GM19324 (cell line): ENCODE measurements at regions not wholly inside any gene's neighbourhood (a gene's known extent, or its start where the extent isn't known, plus 50 kb on each side); places are given as distances from the start of the nearest gene placed in this dataset.

Source experiments
- ATAC-seq: cut with Tn5 transposase; IDR thresholded peaks from one replicate; pipeline ENCODE4 v1.9.1; 2021; ENCODE audit warnings: mild to moderate bottlenecking, moderate library complexity; ENCODE audit not compliant: unreplicated experiment, low FRiP score

GRCh38 chr13:44294876-44295275 is 78.7 kb upstream of the SERP2 start:
- ATAC-seq, result no peak

- no peak for ATAC-seq
Measured at GRCh38 chr13:44296856-44297255, 76.8 kb upstream of the SERP2 start.

GRCh38 chr13:44298314-44298713 is 75.3 kb upstream of the SERP2 start:
- ATAC-seq, result no peak

GRCh38 chr13:44299152-44299943 is 74.3 kb upstream of the SERP2 start:
- no peak for ATAC-seq

- no peak for ATAC-seq
Measured at GRCh38 chr13:44300895-44301638, 72.6 kb upstream of the SERP2 start.

GRCh38 chr13:44301639-44302015 is 72.0 kb upstream of the SERP2 start:
- no peak for ATAC-seq

- ATAC-seq, result no peak
Measured at GRCh38 chr13:44302233-44302632, 71.4 kb upstream of the SERP2 start.

GRCh38 chr13:44302940-44303575 is 70.6 kb upstream of the SERP2 start:
- no peak for ATAC-seq

GRCh38 chr13:44303681-44304432 is 69.8 kb upstream of the SERP2 start:
- ATAC-seq, result no peak

- no peak for ATAC-seq
Measured at GRCh38 chr13:44304433-44304725, 69.2 kb upstream of the SERP2 start.

- no peak for ATAC-seq
Measured at GRCh38 chr13:44305286-44305685, 68.3 kb upstream of the SERP2 start.

GRCh38 chr13:44305917-44306370 is 67.7 kb upstream of the SERP2 start:
- ATAC-seq, result no peak

- ATAC-seq, result no peak
Measured at GRCh38 chr13:44306371-44307192, 67.0 kb upstream of the SERP2 start.

- no peak for ATAC-seq
Measured at GRCh38 chr13:44307255-44307654, 66.4 kb upstream of the SERP2 start.

- no peak for ATAC-seq
Measured at GRCh38 chr13:44307844-44308243, 65.8 kb upstream of the SERP2 start.

GRCh38 chr13:44308352-44308751 is 65.3 kb upstream of the SERP2 start:
- no peak for ATAC-seq

- no peak for ATAC-seq
Measured at GRCh38 chr13:44309794-44310757, 63.5 kb upstream of the SERP2 start.

- ATAC-seq, result no peak
Measured at GRCh38 chr13:44311011-44311780, 62.4 kb upstream of the SERP2 start.
